Smooth muscle cell (in vitro differentiated cells): ENCODE measurements at regions not wholly inside any gene's neighbourhood (a gene's known extent, or its start where the extent isn't known, plus 50 kb on each side); places are given as distances from the start of the nearest gene placed in this dataset.

Experiments used
- DNase-seq: peaks from one replicate; lab custom pipeline; 2025; ENCODE audit not compliant: unreplicated experiment; lab: John Stamatoyannopoulos, UW
- H2AFZ ChIP-seq: fragments of 200-600 bp; sonication (generic); 2 replicates; pipeline ENCODE4 v1.6.0; 2016; ENCODE audit warnings: antibody characterized with exemption, low read depth, mild to moderate bottlenecking
- H3F3A ChIP-seq: fragments of 200-600 bp; sonication (generic); 2 replicates; pipeline ENCODE4 v1.6.0; 2017; ENCODE audit warnings: antibody characterized with exemption, low read depth
- H3K27ac ChIP-seq: fragments of 200-600 bp; sonication (generic); 2 replicates; pipeline ENCODE4 v1.5.1; 2016; ENCODE audit warnings: low read depth, mild to moderate bottlenecking
- H3K27me3 ChIP-seq: fragments of 200-600 bp; sonication (generic); 2 replicates; pipeline ENCODE4 v1.6.1; 2016; ENCODE audit warnings: low read depth, mild to moderate bottlenecking
- H3K36me3 ChIP-seq: fragments of 200-600 bp; sonication (generic); 2 replicates; pipeline ENCODE4 v1.5.1; 2016; ENCODE audit warnings: low read depth
- H3K4me1 ChIP-seq: fragments of 200-600 bp; sonication (generic); 2 replicates; pipeline ENCODE4 v1.5.1; 2016; ENCODE audit warnings: low read depth
- H3K4me2 ChIP-seq: fragments of 200-600 bp; sonication (generic); 2 replicates; pipeline ENCODE4 v1.6.0; 2016; ENCODE audit warnings: mild to moderate bottlenecking
- H3K4me3 ChIP-seq: fragments of 200-600 bp; sonication (generic); 2 replicates; pipeline ENCODE4 v1.5.1; 2016; ENCODE audit warnings: mild to moderate bottlenecking
- H3K79me2 ChIP-seq: fragments of 200-600 bp; sonication (generic); 2 replicates; pipeline ENCODE4 v1.6.0; 2016; ENCODE audit warnings: low read depth, mild to moderate bottlenecking
- H3K9ac ChIP-seq: fragments of 200-600 bp; sonication (generic); 2 replicates; pipeline ENCODE4 v1.6.0; 2016; ENCODE audit warnings: low read depth
- H3K9me3 ChIP-seq: fragments of 200-600 bp; sonication (generic); replicated peaks from 2 replicates; pipeline ENCODE4 v1.5.1; 2016; ENCODE audit warnings: low read depth
- H4K20me1 ChIP-seq: fragments of 200-600 bp; sonication (generic); 2 replicates; pipeline ENCODE4 v1.6.0; 2016; ENCODE audit warnings: low read depth
- CTCF ChIP-seq: fragments of 200-600 bp; sonication (generic); IDR thresholded peaks from 2 replicates; pipeline ENCODE4 v1.5.1; 2017; ENCODE audit warnings: borderline replicate concordance, mild to moderate bottlenecking, antibody characterized with exemption; ENCODE audit not compliant: insufficient read depth, poor library complexity, severe bottlenecking
- WGBS: methylation state at CpG from one replicate; pipeline ENCODE4 v1.1.7; 2016; ENCODE audit warnings: low lambda C conversion rate; 5-methylcytosine and 5-hydroxymethylcytosine counted together

GRCh38 chr3:117281371-117281770, 571.8 kb downstream of the TUSC7 start:
- DNase-seq: no peak
- WGBS: 95% methylated on average over 3 of the region's 3 CpGs

GRCh38 chr3:117282566-117282965, 573.0 kb downstream of the TUSC7 start:
- DNase-seq: no peak
- no peaks in the 10 kb centered on the region for H3K79me2 ChIP-seq
- TF ChIP-seq CTCF: no peak
- WGBS: 84% methylated on average over 4 of the region's 4 CpGs
- no peak overlapping the region for H3K4me2 ChIP-seq
- no peaks in the 10 kb centered on the region for H3K27me3 ChIP-seq
- H3K36me3 ChIP-seq: no peaks in the 10 kb centered on the region
- H3K9me3 ChIP-seq: no peaks in the 10 kb centered on the region
- no peak overlapping the region for H3K27ac ChIP-seq
- no peak overlapping the region for H3K9ac ChIP-seq
- no peak overlapping the region for H3K4me3 ChIP-seq
- H3K4me1 ChIP-seq: no peaks in the 10 kb centered on the region
- H2AFZ ChIP-seq: no peak overlapping the region
- H4K20me1 ChIP-seq: no peaks in the 10 kb centered on the region
- no peaks in the 10 kb centered on the region for H3F3A ChIP-seq

More at GRCh38 chr3:117281371-117281770, 571.8 kb downstream of the TUSC7 start:
- Histone ChIP-seq H3F3A (no peaks in the 10 kb centered on the region), H3K9ac (no peak overlapping the region), H3K36me3 (no peaks in the 10 kb centered on the region), H3K27me3 (no peaks in the 10 kb centered on the region), H3K4me3 (no peak overlapping the region), H4K20me1 (no peaks in the 10 kb centered on the region), H3K4me2 (no peak overlapping the region), H3K4me1 (no peaks in the 10 kb centered on the region), H3K9me3 (no peaks in the 10 kb centered on the region), H3K79me2 (no peaks in the 10 kb centered on the region), H3K27ac (no peak overlapping the region), H2AFZ (no peak overlapping the region)
- TF ChIP-seq CTCF: no peak

GRCh38 chr3:117285737-117286136, 576.2 kb downstream of the TUSC7 start:
- no peaks in the 10 kb centered on the region for H3K4me1 ChIP-seq
- TF ChIP-seq CTCF: no peak
- no peak overlapping the region for H3K4me3 ChIP-seq
- H3K9me3 ChIP-seq: no peaks in the 10 kb centered on the region
- H4K20me1 ChIP-seq: no peaks in the 10 kb centered on the region
- 66% methylated on average over 4 of the region's 4 CpGs for WGBS
- H2AFZ ChIP-seq: no peak overlapping the region
- H3K4me2 ChIP-seq: no peak overlapping the region
- no peaks in the 10 kb centered on the region for H3K27me3 ChIP-seq
- H3F3A ChIP-seq: no peaks in the 10 kb centered on the region
- no peaks in the 10 kb centered on the region for H3K36me3 ChIP-seq
- no peak for DNase-seq
- no peak overlapping the region for H3K27ac ChIP-seq
- no peaks in the 10 kb centered on the region for H3K79me2 ChIP-seq
- H3K9ac ChIP-seq: no peak overlapping the region

GRCh38 chr3:117286488-117286887, 576.9 kb downstream of the TUSC7 start:
- no peak overlapping the region for H3K9ac ChIP-seq
- no peak overlapping the region for H3K4me3 ChIP-seq

More at GRCh38 chr3:117286488-117286887, 576.9 kb downstream of the TUSC7 start:
- no peak for TF ChIP-seq CTCF
- Histone ChIP-seq H3K9me3 (no peaks in the 10 kb centered on the region), H4K20me1 (no peaks in the 10 kb centered on the region), H3K4me2 (no peak overlapping the region), H3K4me1 (no peaks in the 10 kb centered on the region), H3K27ac (no peak overlapping the region), H3F3A (no peaks in the 10 kb centered on the region), H3K79me2 (no peaks in the 10 kb centered on the region), H3K27me3 (no peaks in the 10 kb centered on the region), H3K36me3 (no peaks in the 10 kb centered on the region), H2AFZ (no peak overlapping the region)
- no peak for DNase-seq
